GM19238 (cell line): ENCODE measurements at regions not wholly inside any gene's neighbourhood (a gene's known extent, or its start where the extent isn't known, plus 50 kb on each side); places are given as distances from the start of the nearest gene placed in this dataset.

Experiments used
- DNase-seq: peaks from one replicate; pipeline ENCODE4 v3.0.0; 2011; ENCODE audit warnings: low spot score; ENCODE audit not compliant: insufficient read length

DNA sequence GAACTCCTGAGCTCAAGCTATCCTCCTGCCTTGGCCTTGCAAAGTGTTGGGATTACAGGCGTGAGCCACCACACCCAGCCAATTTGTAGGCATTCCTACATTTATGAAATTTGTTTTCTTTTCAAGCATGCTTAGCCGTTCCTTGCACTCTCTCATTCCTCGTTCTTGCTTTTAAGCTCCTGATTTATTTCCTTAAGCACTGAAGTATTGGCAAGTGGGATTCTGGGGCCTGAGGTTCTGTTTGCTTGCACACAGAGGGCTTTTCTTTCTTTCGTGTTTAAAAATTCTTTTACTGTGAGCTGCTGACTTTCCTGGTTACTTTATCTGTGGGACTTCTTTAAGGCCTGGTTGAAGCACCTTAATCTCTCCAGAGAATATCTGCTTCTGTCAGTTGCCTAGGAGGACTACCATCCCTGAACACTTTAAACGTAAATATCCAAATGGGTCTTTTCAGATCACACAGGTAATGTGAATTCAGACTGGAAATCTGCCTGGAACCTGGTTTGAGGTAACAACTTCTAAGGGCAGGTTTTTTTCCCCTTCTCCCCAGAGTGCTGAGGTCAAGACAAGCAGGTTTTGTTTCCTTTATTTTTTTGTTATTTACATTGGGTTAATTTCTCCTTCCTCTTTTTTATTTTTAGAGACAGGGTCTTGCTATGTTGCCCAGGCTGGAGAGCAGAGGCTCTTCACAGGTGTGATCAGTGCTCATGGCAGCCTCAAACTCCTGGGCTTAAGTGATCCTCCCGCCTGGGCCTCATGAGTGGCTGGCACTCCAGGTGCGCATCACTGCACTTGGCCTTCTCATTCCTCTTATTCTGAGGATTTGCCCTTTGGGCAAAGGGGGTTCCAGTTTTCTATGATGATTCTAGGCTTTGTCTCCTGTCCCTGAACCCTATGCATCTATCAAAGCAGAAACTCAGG, 102.9 kb downstream of the PFKFB3 start:
- no peak for DNase-seq

DNA sequence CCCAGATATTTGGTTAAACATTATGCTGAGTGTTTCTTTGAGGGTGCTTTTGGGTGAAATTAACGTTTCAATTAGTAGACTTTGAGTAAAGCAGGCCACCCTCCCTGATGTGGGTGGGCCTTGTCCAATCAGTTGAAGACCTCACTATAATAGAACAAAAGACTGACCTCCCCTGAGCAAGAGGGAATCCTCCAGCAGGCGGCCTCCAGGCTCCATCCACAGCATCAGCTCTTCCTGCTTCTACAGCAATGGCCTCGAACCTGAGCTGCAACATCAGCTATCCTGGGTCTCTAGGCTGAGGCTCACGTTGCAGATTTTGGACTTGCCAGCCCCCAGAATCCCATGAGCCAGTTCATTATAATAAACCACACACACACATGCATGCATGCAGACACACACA, 104.2 kb downstream of the PFKFB3 start:
- DNase-seq = no peak

DNA sequence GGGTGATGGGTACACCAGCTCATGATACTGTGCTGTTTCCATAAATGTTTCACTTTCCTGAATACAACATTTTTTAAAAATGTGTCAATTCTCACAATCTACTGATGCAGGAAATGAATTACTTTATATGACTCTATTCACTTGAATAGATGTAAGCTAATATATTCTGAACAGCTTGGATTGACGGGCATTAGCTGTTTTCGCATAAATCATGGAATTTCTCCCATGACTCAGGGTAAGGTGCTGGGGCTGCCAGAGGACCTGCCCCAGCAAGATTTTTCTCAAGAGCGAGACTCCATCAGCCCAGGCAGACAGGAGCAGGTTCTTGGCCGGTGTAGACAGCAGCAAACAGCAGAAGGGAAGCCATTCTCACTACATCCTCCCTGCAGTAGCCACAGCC, 107.1 kb downstream of the PFKFB3 start:
- DNase-seq = no peak

DNA sequence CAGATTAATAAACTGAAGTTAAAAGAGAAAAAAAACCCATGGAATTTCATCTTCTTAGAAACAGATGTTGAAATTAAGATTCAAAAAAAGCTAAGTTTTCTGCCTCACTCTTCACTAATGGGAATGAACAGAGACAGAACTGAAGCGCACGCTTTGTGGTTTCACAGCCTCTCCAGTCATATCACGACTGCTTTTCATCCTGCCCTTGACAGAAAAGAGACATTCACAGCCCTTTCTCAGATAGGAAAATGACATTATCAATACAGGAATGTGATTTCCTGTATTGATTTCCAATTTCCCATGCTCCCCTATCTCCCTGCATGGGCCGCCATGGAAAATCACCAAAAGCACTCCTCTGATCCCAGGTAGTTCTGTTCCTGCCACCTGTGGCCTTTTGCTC, 108.2 kb downstream of the PFKFB3 start:
- DNase-seq = no peak

DNA sequence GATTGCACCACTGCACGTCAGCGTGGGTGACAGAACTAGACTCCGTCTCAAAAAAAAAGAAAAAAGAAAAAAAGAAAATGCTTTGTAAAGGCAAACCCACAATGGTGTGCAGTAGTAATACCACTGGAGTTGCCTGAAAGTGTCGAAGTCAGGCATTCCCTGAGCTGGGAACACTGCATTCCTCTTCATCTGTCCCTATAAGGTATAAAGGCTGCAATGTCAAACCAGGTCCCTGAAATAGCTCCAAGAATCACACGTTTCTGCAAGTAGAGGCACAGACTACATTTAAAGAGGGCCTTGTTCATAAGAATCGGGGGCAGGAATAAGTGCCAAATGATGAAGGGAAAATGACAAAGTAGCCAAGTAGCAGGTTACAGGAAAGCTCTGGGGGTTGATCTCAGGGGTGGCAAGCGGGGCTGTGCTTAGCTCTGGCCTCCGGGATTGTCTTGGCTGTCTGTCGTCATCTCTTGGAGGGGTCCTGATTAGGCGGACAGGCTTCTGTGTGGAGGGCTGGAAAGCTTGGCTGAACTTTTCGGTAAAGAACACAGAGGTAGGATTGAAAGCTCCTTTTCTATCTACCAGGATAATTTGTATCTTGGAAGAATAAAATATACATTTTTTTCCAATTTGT, 109.1 kb downstream of the PFKFB3 start:
- no peak for DNase-seq

GRCh38 chr10:6312636-6313035, 109.9 kb downstream of the PFKFB3 start:
- no peak for DNase-seq

- no peak for DNase-seq
Observed at GRCh38 chr10:6313111-6313895, 110.6 kb downstream of the PFKFB3 start.

- no peak for DNase-seq
Observed at GRCh38 chr10:6314620-6315205, 112.0 kb downstream of the PFKFB3 start.

DNA sequence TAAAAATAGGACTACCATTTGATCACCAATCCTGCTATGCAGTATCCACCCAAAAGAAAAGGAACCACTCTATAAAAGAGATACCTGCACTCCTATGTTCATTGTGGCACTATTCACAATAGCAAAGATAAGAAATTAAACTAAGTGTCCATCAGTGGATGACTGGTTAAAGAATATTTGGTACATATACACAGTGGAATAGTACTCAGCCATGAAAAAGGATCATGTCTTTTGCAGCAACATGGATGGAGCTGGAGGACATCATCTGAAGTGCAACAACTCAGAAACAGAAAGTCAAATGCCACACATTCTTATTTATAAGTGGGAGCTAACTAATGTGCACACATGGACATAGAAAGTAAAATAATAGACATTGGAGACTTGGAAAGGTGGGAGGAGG, 116.4 kb downstream of the PFKFB3 start:
- no peak for DNase-seq

DNA sequence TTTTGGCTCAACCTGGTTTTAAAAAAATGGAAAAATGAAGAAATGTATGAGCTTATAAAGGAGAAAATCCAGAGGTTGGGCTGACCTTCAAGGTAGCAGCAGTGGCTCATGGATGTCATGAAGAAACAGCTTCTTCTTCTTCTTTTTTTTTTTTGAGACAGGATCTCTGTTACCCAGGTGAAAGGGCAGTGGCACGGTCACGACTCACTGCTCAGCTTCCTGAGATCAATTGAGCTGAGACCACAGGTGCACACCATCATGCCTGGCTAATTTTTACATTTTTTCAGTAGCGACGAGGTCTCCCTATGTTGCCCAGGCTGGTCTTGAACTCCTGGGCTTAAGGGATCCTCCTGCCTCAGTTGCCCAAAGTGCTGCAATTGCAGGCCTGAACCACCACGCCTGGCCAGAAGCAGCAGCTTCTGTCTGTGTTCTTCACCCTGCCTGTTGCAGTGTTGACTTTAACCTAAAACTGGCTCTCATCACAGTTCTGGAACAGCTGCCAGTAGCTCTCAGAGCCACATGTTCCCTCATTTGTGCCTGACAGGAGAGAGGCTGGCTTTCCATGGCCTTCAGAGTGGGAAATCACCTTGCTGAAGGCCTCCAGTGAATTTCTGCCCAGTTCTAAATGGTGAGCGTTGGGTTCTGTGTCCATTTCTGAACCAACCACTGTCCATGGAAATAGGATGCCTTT, 117.7 kb downstream of the PFKFB3 start:
- DNase-seq = peak; percentile 22

DNA sequence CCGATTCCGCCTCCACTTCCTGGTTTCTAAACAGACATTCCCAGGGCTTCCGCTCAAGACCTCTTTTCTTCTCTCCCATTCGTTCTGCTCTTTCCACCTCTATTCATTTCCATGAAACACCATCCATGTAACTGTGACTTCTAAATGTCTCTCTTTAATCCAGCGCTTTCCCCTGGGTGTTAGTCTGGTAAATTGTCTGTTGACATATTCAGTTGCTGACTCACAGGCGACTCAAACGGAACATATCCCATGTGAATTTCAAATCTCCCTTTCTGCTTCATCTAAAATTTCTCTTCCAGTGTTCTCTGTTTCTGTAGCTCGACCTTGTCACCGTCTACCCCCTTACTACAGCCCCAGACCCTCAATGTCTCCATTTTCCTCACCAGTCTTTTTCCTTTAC, 119.1 kb downstream of the PFKFB3 start:
- no peak for DNase-seq

- no peak for DNase-seq
Observed at GRCh38 chr10:6322805-6323204, 120.1 kb downstream of the PFKFB3 start.

DNA sequence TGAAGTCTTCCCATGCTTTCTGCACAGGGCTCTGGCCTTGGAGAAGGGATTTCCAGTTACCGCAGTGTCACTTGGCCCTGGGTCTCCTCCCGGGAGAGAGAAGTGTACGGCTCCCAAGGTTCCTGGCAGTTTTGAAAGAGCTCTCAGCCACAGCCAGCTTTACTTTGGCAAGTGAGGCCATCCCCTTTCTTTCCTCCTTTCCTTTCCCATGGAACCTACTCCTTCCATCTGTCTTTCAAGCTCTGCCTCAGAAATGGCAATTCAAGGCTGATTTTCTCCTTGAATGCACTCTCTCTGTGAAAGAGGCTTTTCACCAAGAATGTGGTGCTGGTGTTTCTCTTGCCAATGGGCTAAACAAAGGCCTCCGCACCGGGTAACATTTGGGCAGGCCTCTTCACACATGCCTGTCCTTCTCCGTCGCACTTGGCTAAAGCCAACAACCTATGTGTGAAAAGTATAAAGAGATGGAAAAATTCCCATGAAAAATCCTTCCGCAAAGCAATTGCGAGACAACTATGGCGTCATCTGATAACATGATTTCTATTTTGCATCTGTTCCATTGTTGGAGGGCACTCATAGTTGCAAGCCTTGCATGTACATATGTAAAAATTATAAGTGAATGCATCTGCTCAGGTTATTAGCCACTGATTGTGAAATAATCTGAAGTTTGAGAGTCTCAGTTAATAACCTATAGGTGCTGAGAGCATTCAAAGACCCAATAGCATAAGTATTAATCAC, 125.4 kb downstream of the PFKFB3 start:
- DNase-seq = no peak

DNA sequence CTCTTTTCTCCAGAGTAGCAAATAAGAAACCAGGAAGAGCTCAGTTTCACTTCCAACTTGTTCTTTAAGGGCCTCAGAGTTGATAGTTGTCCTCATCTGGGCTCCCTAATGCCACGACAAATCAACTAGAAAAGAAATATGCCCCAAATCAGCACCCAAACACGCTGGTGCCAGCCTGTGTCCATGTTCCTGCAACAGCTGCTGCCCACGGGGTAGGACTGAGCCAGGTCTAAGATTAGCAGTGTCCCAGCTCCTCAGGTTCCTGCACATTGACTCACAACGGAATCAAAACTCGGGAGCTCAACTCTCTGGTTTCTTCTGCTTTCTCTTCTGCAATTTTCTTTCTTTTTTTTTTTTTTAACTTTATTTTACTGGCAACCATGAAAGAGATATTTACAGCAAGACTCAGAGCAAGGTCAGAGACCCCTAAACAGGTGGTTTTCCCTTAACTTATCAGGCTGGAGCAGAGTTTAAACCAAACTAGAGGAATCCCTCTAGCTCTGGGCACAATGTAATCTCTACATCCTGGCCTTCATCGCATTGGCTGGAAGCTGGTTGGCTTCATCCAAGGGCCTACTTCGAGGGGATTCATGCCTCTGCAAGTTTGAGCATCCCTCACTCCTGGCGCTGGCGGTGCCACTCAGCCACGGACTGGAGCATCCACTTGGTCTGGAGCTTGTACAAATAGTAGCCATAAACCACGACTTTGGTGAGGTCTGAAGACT, 126.1 kb downstream of the PFKFB3 start:
- DNase-seq = no peak

- no peak for DNase-seq
Observed at GRCh38 chr10:6333086-6333485, 130.4 kb downstream of the PFKFB3 start.

GRCh38 chr10:6333973-6334372, 131.2 kb downstream of the PFKFB3 start:
- no peak for DNase-seq

DNA sequence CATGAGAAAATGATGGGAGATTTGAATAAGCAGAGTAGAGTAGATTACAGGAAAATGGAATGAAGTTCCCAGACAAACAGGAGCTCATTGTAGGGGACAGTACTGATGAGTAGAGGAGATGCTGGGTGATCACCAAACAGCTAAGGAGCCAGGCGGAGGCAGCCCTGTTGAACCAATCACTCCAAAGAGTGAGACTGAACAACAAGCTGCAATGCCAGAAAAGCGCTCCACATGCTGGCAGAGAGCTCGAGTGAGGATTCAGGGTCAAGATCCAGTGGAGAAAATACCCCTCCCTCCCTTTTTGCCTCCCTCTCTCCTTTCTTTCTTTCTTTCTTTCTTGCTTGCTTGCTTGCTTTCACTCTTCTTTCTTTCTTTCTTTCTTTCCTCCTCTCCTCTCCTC, 133.3 kb downstream of the PFKFB3 start:
- DNase-seq = no peak

- no peak for DNase-seq
Observed at GRCh38 chr10:6337382-6337781, 134.7 kb downstream of the PFKFB3 start.

DNA sequence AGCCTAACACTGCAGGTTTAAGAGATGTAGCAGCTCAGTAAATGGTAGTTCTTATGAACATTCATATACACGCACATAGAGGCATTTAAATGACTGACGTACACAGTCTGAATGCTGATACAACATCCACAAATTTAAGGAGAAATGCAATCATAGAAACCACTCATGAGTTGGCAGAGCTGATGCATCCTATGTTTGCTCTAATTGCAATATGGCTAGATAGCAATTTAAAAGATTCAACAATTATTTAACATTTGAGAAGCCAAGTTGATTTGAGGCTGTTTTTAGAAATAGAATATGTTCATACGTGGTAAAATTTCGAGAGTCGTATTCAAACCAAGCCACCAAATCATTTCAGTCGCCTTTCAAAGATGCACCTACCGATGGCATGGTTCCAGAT, 135.6 kb downstream of the PFKFB3 start:
- DNase-seq = no peak

DNA sequence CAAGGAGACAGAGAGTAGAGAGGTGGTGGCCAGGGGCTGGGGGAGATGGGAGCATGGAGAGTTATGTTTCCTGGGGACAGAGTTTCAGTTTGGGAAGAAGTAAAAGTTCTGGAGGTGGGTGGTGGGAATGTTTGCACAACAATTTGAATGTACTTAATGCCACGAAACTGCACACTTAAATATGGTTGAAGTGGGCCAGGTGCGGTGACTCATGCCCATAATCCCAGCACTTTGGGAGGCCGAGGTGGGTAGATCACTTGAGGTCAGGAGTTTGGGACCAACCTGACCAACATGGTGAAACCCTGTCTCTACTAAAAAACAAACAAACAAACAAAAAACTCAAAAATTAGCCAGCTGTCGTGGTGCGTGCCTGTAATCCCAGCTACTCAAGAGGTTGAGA, 137.2 kb downstream of the PFKFB3 start:
- no peak for DNase-seq
